Stimulated activated CD8-positive, alpha-beta memory T cell treated with anti-CD3 and anti-CD28 coated beads, Interleukin-2, amount 100 ng/mL, for 1 hour (primary cell): ENCODE measurements at regions not wholly inside any gene's neighbourhood (a gene's known extent, or its start where the extent isn't known, plus 50 kb on each side); places are given as distances from the start of the nearest gene placed in this dataset.

ENCODE experiments used
- DNase-seq, 2 donors: peaks; one replicate each; pipeline ENCODE4 v3.0.0-alpha.2; 2020; ENCODE audit warnings: low read depth in 2 of 2

DNA sequence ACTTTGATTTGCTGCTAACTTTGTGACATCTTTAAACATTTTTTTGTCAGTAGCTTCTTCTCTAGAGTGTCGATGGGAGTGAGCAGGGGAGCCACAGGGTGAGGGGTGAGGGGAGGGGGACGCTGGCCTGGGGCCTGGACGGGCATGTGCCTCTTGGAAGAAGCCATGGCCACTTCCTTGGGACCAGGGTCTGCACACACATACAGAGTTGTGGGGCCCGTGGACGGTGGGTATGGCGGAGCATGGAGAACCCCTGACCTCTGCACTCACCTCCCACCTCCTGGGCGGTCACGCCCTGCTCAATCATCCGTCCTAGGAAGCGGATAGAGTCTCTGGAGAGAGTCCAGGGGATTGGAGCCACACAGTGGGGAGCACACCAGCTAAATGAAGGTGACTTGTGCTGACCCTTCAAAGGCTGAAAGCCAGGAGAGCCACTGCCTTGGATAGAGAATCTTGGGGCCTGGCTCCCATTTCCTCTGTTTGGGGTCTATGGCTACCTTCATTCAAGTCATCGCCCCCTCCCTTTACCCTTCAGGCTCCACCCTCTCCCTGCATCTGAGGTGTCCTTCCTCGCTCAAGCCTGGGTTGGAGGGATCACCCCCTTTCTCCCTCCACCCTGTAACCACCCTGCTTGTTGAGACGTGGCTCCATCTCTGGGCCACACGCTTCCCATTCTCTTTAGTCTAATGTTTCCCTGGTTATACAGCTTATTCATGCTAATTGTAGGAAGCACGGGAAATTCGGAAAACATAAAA, 63.9 kb upstream of the HAAO start:
- DNase-seq = no peak

DNA sequence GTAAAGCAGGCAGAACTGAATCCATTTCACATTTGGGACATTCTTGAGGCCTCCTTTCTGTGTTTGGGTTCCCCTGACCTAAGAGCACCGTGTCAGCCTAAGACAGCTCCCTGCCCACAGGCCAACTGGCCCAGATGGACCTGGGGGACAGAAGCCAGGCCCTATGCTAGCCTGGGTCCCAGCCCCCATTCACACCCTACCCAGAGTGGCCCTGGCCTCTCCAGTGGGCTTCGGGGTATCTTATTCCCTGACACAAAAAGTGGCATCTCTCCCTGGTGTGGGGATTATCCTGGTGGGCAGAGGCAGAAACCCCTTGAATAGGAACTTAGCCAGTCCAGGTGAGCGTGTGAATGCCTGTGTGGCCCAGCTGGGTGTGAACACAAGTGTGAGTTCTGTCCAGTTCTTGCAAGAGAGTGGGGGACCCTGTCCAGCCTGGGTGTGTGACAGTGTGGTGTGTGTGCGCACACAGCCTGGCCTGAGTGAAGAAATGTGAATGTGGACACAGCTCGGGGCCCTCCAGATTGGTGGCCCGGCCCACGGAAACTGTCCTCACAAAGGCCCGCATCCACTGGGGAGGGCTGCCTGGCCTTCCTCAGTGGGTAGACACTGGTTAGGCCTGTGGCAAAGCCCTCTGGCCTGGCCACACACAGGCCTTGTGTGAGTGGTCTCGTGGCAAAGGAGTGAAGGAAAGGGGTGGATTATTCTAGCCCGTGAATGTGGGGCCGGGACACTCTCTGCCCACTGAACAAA, 63.0 kb upstream of the HAAO start:
- no peak for DNase-seq

DNA sequence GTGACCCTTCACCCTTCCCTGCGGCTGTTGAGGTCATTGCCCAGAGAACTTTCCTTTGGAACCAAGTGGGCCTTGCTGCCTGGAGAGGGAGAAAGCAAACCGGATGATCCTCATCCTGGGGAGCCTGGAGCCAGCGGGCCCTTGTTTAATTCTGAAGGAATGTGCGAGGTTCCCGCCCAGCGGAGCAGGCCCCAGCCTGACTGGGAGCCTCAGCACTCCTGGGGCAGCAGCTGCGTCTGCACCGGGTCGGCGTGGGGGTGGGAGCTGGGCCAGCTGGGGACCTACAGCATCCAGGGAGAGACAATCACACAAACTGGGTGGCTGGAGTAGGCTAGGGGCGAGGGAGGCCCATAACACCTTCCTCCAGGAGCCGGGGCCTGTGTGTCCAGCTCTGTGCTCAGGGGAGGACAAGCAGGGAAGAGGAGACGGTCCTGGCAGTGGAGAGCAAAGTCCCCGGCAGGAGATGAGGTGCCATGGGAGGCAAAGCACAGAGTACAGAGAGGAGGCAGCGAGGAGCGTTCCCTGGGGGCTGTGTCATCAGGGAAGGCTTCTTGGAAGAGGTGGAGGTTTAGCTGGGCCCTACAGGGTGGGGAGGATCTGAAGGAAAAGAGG, 61.9 kb upstream of the HAAO start:
- DNase-seq = no peak

DNA sequence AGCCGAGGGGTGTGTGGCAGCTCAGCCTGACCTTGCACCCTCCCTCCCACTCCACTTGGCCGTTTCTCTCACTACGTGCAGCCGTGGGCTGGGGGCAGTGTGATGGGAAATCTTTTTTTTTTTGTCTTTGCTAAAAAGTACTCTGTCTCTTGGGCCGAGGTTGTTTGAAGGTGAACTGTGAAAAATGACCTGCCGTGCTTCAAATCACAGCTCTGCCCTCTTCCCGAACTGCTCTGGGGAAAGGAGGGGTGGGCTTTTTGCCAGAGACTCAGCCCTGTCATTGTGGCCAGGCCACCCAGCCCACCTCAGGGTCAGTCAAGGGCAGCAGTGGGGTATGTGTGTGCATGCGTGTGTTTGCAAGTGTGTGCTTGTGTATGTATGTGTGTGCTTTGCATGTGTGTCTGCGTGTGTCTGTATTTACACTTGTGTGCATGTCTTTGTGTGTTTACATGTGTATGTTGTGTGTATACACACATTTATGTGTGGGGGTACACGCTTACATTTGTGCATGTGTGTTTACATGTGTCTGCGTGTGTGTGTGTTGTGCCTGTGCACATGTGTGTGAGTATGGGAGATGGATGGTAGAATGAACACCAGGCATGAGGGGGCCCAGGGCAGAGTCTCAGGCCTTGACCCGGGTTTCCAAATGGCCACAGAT, 61.3 kb upstream of the HAAO start:
- DNase-seq = no peak

DNA sequence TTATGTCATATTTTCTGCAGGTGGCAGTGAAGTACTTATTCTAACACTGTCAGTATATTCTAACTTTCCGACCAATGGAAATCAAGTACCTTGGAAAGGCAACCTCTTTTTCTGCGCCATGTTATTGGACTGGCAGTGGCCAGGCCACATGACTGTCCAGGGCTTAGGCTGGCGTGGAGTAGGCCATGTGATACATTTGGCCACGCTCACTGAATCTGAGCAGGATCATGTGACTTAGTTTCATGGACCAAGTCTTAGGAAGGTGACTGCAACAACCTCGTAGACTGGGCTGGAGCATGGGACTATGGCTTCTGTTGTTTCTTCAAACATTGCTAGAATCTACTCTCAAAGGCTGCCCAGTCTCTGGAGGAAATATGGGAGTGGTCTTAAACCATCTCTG, 60.4 kb upstream of the HAAO start:
- DNase-seq = no peak

DNA sequence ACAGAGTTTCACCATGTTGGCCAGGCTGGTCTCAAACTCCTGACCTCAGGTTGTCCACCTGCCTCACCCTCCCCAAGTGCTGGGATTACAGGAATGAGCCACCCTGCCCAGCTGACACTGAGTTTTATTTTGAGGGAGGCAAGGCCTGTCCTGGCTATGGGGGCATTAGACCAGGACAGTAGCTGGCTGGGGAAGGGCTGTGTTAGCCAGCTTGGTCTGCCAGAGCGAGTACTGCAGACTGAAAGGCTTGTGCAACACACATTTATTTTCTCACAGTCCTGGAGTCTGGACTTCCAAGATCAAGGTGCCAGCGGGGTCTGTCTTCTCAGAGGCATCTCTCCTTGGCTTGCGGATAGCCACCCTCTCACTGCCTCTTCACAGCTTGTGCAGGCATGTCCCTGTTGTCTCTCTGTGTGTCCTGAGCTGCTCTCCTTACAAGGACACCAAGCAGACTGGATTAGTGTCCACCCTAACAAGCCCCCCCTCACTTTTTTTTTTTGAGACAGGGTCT, 59.4 kb upstream of the HAAO start:
- no peak for DNase-seq

DNA sequence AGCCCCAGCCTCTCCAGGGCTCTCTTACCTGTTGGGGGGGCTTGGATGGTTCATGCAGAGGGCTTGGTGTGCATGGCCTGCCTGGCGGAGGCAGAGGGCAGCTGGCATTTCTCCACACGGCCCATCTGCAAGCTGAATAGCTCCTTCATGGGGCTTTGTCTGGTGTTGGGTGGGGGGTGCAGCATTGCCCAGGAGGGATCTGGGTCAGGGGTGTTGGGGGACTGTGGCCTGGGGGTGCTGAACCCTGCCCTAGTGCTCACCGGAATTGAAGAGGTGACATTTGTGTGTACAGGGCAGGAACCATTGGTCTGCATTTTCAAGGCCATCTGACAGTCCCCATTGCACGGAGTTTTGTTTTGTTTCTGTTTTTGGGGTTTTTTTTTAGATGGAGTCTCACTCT, 58.8 kb upstream of the HAAO start:
- DNase-seq = no peak

DNA sequence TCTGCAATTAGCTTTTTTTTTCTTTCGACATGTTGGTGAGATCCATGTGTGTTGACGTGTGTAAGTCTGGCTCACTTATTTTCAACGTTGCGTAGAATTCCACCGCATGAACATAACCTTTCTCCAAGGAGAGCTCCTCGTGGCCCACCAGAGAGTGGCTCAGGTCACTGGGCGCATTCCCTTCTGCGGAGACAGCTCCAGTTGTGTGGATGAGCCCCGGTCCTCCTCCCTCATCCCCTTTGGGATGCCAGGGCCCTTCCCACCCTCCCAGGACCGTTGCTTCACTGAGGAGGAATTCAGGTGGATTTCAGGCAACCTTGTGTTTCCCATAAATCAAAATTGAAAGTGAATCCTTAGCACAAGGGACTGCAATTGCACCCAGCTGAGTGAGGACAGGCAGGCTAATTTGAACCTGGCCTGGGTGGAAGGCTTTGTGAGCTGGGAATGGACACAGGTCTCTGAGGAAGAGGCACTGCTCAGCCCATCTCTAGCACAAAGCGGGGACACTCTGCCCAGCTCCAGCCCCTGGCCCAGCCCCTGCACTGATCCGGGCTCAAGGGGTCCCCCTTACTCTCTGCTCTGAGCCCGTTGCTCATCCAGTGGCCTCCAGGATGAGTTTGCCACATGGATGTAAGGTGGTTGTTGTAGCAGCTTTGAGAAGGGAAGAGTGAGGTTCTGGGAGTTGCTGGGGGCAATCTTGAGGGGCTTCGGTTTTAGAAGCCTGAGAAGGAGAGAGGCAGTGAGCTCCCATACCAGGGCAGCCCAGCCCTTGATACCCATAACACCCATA, 57.8 kb upstream of the HAAO start:
- DNase-seq = no peak

DNA sequence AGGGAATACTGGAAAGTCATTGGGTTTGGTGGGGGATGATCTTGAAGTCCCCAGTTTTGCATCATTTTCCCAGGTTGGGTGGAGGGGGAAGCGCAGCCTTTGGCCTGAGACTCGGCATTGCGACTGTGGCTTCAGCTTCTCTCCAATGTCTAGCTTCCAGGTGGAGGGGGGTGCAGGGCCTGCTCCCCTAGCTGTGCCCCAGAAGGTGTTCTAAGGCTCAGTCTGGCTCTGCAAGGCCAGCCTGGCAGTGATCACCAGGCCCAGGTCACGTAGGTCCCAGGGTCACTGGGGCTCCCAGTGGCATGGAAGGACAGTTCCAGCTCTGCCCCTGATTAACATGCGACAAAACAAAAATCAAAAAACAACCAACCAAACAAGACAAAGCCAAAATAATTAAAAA, 56.9 kb upstream of the HAAO start:
- DNase-seq = no peak

DNA sequence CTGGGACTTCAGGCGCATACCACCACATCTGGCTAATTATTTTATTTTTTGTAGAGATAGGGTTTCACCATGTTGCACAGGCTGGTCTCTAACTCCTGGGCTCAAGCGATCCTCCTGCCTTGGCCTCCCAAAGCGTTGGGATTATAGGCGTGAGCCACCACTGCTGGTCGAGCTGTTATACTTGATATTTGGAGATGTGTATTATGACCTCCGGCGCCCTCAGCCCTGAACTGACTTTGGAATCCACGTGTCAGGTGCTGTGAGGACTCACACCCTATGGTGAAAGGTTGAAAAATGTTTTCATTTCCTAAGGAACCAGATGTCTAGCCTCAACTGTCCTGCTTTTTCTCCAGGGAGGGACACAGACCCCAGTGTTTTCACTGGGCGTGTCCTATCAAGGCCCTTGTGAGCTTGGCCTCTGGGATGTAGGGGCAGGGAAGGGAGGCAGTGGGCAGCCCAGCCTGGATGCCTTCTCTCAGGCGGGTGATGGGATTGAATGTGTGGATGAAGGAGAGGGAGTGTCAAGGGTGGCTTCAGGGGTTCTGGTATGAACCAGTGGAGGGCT, 56.4 kb upstream of the HAAO start:
- no peak for DNase-seq

DNA sequence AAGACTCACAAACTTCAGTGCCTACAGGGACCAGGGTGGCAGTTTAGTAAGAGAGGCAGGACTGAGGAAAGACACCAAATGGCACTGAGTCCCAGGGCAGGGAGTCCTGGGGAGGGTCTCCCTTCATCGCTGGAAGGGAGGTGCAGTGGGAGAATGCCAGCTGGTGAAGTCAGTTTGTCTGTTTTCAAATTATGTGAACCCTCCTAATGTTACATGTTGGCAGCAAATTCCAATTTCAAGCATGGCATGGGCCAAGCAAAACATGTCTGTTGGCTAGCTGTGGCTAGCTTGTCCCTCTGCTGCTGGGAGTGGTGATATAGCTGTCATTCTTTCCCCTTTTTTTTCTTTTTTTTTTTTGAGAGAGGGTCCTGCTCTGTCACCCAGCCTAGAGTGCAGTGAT, 55.9 kb upstream of the HAAO start:
- DNase-seq = no peak

DNA sequence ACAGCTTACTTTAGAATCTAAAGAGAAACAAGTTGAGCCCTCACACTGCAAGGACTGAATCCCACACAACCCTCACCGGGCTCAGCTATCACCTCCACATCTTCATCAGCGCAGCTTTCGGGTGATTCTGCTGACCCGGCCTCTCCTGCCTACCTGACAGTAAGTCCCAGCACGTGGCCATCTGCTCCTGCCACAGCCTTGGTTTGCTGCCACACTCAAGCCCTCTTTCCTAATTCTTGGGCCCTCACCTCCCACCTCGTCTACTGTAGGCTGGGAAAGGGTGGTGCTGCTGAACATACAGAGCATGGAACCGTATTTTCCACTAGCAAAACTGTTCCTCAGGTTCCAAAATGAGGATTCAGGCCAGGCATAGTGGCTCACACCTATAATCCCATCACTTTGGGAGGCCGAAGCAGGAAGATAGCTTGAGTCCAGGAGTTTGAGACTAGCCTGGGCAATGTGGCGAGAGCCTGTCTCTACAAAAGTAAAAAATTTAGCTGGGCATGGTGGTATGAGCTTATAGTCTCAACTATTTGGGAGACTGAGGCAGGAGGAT, 55.3 kb upstream of the HAAO start:
- no peak for DNase-seq

DNA sequence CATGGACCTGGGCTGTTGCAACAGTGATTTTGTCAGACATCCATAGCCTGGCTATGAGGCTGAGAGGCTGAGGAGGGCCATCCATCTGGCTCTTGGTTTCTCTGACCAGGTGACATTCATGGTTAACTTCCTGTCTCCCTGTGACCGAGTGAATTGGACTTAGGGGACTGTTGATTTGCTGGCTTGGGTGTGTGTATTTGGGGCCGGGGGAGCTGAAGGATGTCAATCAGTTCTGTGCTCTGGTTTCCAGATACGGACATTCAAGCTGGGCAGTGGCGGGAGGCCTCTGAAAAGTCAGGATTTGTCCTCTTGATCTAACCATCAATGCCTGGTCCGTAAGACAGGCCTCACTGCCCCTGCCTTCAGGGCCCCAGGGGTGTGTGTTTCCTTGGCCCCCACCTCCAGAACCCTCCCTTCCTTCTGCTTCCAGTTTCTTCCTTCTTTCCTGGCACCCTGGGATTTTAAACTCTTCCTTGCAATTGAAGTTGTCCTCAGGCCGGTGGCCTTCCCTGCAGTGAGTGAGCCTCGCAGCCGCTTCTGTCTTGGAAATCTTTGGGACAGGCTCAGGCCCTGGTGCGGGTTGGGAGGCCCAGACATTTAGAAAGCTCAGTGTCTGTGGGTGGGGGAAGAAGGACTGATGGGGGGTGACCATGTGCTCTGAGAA, 54.7 kb upstream of the HAAO start:
- no peak for DNase-seq

DNA sequence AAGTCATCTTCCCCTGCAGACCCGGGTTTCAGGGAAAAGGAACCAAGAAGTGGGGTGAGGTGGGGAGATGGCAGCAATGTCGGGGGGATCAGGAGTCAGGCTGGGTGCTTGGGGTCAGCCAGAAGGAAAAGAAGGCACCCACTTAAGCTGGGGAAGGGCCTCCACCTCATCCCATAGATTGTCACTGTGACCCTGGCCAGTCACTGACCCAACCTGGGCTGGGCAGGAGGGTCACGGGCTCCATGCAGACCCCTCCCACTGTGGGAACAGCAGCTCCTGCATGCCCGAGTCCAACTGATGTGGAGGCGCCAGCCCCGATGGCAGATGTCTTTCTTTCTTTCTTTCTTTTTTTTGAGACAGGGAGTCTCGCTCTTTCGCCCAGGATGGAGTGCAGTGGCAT, 53.6 kb upstream of the HAAO start:
- no peak for DNase-seq

DNA sequence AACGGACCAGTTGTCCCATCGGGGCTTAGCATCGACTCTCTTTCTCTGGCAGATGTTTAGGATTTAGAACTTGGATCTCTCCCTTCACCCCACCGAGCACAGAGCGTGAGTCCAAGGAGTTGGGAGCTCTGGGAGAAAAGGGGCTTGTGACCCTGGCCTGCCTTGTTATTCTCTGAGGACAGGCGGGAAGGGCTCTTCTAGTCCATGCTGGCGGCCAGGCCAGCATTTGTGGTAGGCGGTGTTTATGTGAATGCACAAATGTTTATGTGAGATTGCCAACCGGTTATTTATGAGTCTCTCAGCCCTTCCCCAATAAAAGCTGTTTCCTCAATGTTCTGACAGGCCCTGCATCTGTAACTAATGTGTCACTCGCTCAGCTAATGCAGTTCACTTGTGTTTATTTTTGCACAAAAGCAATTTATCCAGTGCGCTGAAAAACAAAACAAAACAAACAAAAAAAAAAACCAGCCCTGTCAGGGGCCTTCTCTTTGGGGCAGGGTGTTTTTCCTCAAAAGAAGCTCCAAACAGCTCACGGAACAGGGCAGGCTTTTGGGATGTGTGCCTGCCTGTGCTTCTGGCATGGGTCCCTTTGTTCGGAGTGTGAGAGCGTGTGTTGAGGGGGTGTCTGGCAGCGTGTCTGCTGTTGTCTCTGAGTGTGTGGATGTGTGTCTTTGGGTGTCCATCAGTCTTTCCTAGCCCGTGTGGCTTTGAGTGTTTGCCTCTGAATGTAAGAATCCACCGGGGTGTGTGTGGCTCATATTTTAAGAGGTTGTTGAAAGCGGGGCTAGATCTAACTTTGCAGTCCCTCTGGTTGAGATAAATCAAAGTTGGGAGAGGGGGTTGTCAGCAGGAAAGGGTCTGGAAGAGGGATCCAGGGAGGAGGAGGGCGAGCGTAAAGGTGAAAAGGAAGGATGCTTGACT, 52.8 kb upstream of the HAAO start:
- no peak for DNase-seq

DNA sequence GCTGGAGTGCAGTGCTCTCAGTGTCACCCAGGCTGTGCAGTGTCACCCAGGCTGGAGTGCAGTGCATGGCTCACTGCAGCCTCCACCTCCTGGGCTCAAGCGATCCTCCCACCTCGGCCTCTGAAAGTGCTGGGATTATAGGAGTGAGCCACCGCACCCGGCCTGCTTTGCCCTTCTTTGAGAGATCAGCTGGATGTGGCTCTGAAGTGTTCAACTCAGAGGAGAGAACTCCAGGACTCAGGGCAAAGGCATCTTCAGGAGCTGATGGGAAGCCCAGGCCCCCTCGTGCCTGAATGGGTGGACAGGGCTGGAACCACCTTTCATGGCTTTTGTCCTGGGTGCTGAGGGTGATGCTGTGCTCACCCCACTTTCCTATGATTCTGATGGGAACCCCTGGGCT, 52.0 kb upstream of the HAAO start:
- DNase-seq = no peak

DNA sequence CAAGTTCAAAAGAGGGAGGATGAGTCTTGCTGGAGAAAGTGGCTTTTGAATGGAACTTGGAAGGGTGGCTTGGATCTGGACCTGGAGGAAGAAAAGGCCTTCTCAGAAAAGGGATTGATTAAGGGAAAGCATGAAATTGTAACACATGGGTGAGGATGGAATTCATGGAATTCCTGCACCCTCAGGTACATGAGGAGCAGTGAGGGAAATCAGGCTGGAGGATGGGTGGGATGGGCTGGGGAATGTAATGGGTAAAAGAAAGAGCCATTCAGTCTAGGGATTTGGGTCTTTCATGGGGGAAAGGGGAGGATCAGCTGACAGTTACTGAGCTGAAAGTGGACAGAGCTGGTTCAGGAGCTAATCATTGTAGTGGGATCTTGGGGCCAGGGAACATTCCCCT, 51.2 kb upstream of the HAAO start:
- no peak for DNase-seq

DNA sequence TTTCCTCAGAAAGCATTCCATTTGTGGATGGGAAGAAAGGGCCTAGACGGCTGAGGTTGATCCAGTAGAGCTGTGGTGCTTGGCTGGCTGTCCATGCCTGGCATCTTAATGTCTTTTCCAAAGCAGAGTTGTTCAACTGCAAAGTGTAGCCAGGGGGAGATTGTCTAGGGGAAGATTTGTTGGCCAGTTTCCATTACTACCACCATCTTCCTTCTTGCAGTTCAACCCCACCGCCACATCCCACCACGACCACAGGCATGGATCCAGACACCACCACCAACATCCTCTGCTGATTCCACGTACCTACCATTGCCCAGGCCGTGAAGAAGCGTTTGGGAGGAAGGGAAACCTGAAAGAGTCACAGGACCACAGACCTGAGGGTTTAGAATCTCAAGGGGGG, 50.7 kb upstream of the HAAO start:
- DNase-seq = no peak

DNA sequence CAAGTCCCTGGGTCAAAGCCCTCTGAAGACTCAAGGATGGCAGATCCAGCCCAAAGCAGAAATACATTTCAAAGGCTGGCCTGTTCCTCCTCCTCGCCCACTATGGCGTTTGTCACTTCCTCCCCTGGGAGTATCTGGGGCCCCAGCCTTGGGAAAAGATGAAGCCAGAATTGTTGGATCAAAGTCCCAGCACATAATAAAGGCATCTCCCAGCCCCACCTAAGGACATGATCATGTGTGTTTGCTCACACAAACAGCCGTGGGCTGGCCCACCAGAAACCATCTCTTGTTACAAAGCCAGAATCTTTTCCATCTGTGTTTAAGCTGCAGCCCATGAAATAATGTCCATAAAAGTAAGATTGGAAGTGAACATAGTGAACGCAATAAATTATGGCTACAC, 50.1 kb upstream of the HAAO start:
- DNase-seq = no peak
